ENCODE measurements at regions not wholly inside any gene's neighbourhood (a gene's known extent, or its start where the extent isn't known, plus 50 kb on each side); places are given as distances from the start of the nearest gene placed in this dataset.

GRCh38 chr15:75786575-75786947 is 56.7 kb upstream of the UBE2Q2 start:
- Histone ChIP-seq H3K4me2 (ENCODE audit: insufficient read depth, insufficient read length, low read length) (no peak overlapping the region), H2BK12ac (ENCODE audit: insufficient read length, low read depth, low read length) (no peak overlapping the region), H3K18ac (ENCODE audit: insufficient read length, low read depth, low read length) (no peak overlapping the region), H3K27ac (ENCODE audit: insufficient read length, low read depth, low read length) (no peak overlapping the region), H2BK120ac (ENCODE audit: low read depth, low read length, poor library complexity, severe bottlenecking) (no peak overlapping the region), H2AFZ (ENCODE audit: low read length) (no peak overlapping the region), H3K79me2 (ENCODE audit: insufficient read depth, low read length) (no peaks in the 10 kb centered on the region), H3K23me2 (ENCODE audit: insufficient read length, low read depth, low read length, poor library complexity, severe bottlenecking) (no peaks in the 10 kb centered on the region), H4K5ac (ENCODE audit: insufficient read length, low read depth, low read length) (no peak overlapping the region), H3K14ac (ENCODE audit: insufficient read depth, low read length) (no peak overlapping the region), H4K8ac (replicated peaks; ENCODE audit: insufficient read length, low read depth, low read length) (no peak overlapping the region), H3K9me3 (ENCODE audit: control insufficient read depth, low read depth, low read length) (no peaks in the 10 kb centered on the region), H3K56ac (ENCODE audit: insufficient read length, low read depth, low read length) (no peak overlapping the region), H2BK15ac (ENCODE audit: low read depth, low read length) (no peak overlapping the region), H4K91ac (ENCODE audit: insufficient read length, low read depth, low read length) (no peak overlapping the region), H3T11ph (ENCODE audit: low read length) (no peak overlapping the region), H3K79me1 (ENCODE audit: insufficient read depth, low read depth, low read length, poor library complexity, severe bottlenecking) (no peaks in the 10 kb centered on the region), H3K9ac (ENCODE audit: extremely low read depth, insufficient read length, low read length) (no peak overlapping the region), H2BK20ac (ENCODE audit: low read depth, low read length, poor library complexity, severe bottlenecking) (no peak overlapping the region), H3K23ac (ENCODE audit: insufficient read length, low read depth, low read length) (no peak overlapping the region), H2AK5ac (ENCODE audit: insufficient read length, low read length) (no peak overlapping the region), H3K4ac (ENCODE audit: low read depth, low read length) (no peak overlapping the region), H2BK5ac (ENCODE audit: insufficient read length, low read length) (no peak overlapping the region), H3K27me3 (ENCODE audit: insufficient read depth, low read length) (no peaks in the 10 kb centered on the region), H4K20me1 (ENCODE audit: control insufficient read depth, insufficient read depth, insufficient read length) (no peaks in the 10 kb centered on the region), H3K4me1 (ENCODE audit: insufficient read depth, low read length) (no peaks in the 10 kb centered on the region)
- no peaks in the 10 kb centered on the region for H3K36me3 Mint-ChIP-seq (ENCODE audit: insufficient read depth in 1 of 3, low read depth in 3 of 3)
- no peak for TF ChIP-seq CTCF (conservative IDR thresholded peaks at IDR 0.05)
- no peak for DNase-seq
- WGBS (ENCODE audit: extremely low coverage, insufficient read length, low lambda C conversion rate), result no CpG with 5 or more reads among the region's 15 CpGs
- peaks cover 7% of the 10 kb centered on the region in 2 experiments for H3K4me1 Mint-ChIP-seq
- H3K4me3 Mint-ChIP-seq, result peak overlapping the region in 1 of 2 experiments; percentile 57; a peak in 2 of 5 replicates
- H3K9me3 Mint-ChIP-seq, result no peaks in the 10 kb centered on the region; a peak in 2 of 5 replicates
- no peak overlapping the region for H3K27ac Mint-ChIP-seq
- H3K27me3 Mint-ChIP-seq (ENCODE audit: low read depth), result peaks cover 46% of the 10 kb centered on the region
